HEK293 (cell line): ENCODE measurements at regions not wholly inside any gene's neighbourhood (a gene's known extent, or its start where the extent isn't known, plus 50 kb on each side); places are given as distances from the start of the nearest gene placed in this dataset.

Experiments
- GLIS2 ChIP-seq: fragments of 450-650 bp; formaldehyde crosslinking; IDR thresholded peaks from 2 replicates; pipeline ENCODE4 v1.5.1; 2016; ENCODE audit warnings: missing biosample characterization, missing genetic modification characterization
- SETDB1 ChIP-seq: IDR thresholded peaks from one replicate; pipeline ENCODE4 v1.6.1; 2017; ENCODE audit warnings: mild to moderate bottlenecking, low read length, moderate library complexity, mixed read lengths; ENCODE audit not compliant: insufficient read length
- ZBTB20 ChIP-seq: fragments of 450-650 bp; formaldehyde crosslinking; IDR thresholded peaks from 2 replicates; pipeline ENCODE4 v1.5.1; 2016; ENCODE audit warnings: missing biosample characterization, missing genetic modification characterization
- ZIC2 ChIP-seq: fragments of 450-650 bp; formaldehyde crosslinking; IDR thresholded peaks from 2 replicates; pipeline ENCODE4 v1.5.1; 2016; ENCODE audit warnings: missing biosample characterization, missing genetic modification characterization
- ZNF157 ChIP-seq: fragments of 450-650 bp; formaldehyde crosslinking; IDR thresholded peaks from 2 replicates; pipeline ENCODE4 v1.5.1; 2016; ENCODE audit warnings: missing biosample characterization, missing genetic modification characterization
- ZNF394 ChIP-seq: fragments of 450-650 bp; formaldehyde crosslinking; IDR thresholded peaks from 2 replicates; pipeline ENCODE4 v1.5.1; 2016; ENCODE audit warnings: missing biosample characterization, missing genetic modification characterization, mild to moderate bottlenecking, moderate library complexity, borderline replicate concordance
- ZNF426 ChIP-seq: fragments of 450-650 bp; formaldehyde crosslinking; IDR thresholded peaks from 2 replicates; pipeline ENCODE4 v1.5.1; 2017; ENCODE audit warnings: missing biosample characterization, missing genetic modification characterization, mild to moderate bottlenecking, inconsistent platforms, moderate library complexity
- ZNF501 ChIP-seq: fragments of 450-650 bp; formaldehyde crosslinking; IDR thresholded peaks from 2 replicates; pipeline ENCODE4 v1.5.1; 2016; ENCODE audit warnings: missing biosample characterization, missing genetic modification characterization
- ZNF792 ChIP-seq: fragments of 450-650 bp; formaldehyde crosslinking; IDR thresholded peaks from 2 replicates; pipeline ENCODE4 v1.5.1; 2016; ENCODE audit warnings: missing biosample characterization, missing genetic modification characterization
- ZXDB ChIP-seq: fragments of 450-650 bp; formaldehyde crosslinking; IDR thresholded peaks from 2 replicates; pipeline ENCODE4 v1.5.1; 2016; ENCODE audit warnings: missing biosample characterization, missing genetic modification characterization
- TF ChIP-seq, protein P1 (sequence below): fragments of 450-650 bp; formaldehyde crosslinking; IDR thresholded peaks from 2 replicates; pipeline ENCODE4 v1.5.1; 2016; ENCODE audit warnings: missing biosample characterization, missing genetic modification characterization
- TF ChIP-seq, protein P2 (sequence below): fragments of 450-650 bp; formaldehyde crosslinking; conservative IDR thresholded peaks from 2 replicates; pipeline ENCODE4 v1.5.1; 2016; ENCODE audit warnings: low read depth, missing biosample characterization, missing genetic modification characterization
- TF ChIP-seq, protein P3 (sequence below): sonication (generic); formaldehyde crosslinking; IDR thresholded peaks from 2 replicates; pipeline ENCODE4 v1.8.1; 2022; ENCODE audit warnings: mild to moderate bottlenecking, moderate library complexity, missing genetic modification reagents
- TF ChIP-seq, protein P4 (sequence below): fragments of 450-650 bp; formaldehyde crosslinking; IDR thresholded peaks from 2 replicates; pipeline ENCODE4 v1.5.1; 2017; ENCODE audit warnings: missing biosample characterization, mild to moderate bottlenecking, missing genetic modification characterization, moderate library complexity
- TF ChIP-seq, protein P5 (sequence below): fragments of 450-650 bp; formaldehyde crosslinking; IDR thresholded peaks from 2 replicates; pipeline ENCODE4 v1.5.1; 2016; ENCODE audit warnings: missing biosample characterization, missing genetic modification characterization
- TF ChIP-seq, protein P6 (sequence below): fragments of 450-650 bp; formaldehyde crosslinking; IDR thresholded peaks from 2 replicates; pipeline ENCODE4 v1.5.1; 2016; ENCODE audit warnings: missing biosample characterization, missing genetic modification characterization
- TF ChIP-seq, protein P7 (sequence below): fragments of 450-650 bp; formaldehyde crosslinking; IDR thresholded peaks from 2 replicates; pipeline ENCODE4 v1.5.1; 2016; ENCODE audit warnings: missing biosample characterization, missing genetic modification characterization
- TF ChIP-seq, protein P8 (sequence below): fragments of 450-650 bp; formaldehyde crosslinking; IDR thresholded peaks from 2 replicates; pipeline ENCODE4 v1.5.1; 2016; ENCODE audit warnings: missing biosample characterization, missing genetic modification characterization

DNA sequence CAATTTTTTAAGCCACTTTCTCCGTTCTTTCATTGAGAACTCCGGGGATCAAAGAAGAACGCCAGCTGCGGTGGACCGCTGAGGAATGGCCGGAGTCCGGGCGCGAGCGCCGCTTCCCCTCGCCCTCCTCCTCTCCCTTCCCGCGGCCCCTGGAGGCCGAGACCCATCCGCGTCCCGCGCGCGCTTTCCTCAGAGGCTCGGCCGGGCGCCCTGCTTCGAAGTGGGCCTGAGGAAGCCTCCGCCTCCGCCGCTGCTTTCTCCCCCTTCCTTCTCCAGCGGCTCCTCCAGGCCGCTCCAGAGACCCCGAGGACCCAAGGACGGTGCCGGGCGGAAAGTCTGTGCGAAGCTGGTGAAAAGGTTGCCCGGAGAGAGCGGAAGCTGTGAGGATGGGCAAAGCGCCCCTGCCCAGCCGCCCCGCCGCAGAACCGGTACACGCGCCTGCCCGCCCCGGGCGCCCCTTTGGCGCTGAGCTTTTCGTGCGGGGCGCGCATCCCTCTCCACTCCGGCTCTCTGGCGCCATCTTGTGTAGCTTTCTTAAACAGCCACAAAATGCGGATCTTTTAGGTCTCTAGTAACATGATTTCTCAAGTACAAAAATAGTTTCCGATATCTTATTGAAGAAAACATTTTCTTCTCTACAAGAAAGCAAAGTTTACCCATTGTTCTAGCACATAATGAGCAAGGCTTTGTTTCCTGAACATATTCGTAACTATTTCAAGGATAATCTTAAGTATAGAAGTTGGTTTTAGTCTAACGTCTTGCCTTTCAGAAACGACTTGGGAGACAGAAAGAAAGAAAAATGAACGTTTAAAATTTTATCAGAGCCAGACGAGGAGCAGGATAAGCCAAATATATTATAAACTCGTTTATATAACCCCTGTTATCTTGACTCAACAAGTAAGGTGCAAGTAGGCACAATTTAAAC lies 59.2 kb upstream of the FAM174B start (continued):
- TF ChIP-seq, protein P1, sequence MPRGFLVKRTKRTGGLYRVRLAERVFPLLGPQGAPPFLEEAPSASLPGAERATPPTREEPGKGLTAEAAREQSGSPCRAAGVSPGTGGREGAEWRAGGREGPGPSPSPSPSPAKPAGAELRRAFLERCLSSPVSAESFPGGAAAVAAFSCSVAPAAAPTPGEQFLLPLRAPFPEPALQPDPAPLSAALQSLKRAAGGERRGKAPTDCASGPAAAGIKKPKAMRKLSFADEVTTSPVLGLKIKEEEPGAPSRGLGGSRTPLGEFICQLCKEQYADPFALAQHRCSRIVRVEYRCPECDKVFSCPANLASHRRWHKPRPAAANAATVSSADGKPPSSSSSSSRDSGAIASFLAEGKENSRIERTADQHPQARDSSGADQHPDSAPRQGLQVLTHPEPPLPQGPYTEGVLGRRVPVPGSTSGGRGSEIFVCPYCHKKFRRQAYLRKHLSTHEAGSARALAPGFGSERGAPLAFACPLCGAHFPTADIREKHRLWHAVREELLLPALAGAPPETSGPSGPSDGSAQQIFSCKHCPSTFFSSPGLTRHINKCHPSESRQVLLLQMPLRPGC = no peak
- TF ChIP-seq ZNF792 (tag by site-specific recombination) (0 out of 2 replicates have a peak, but pooled peaks have one; percentile 53), ZNF426 (tag by site-specific recombination) (no peak), ZXDB (tag by site-specific recombination) (peak; percentile 97), ZBTB20 (tag by site-specific recombination) (peak; percentile 74; the same call in 1 of the 2 replicates), ZIC2 (peak; percentile 37), GLIS2 (tag by site-specific recombination) (peak; percentile 24; the same call in 1 of the 2 replicates), ZNF394 (tag by site-specific recombination) (peak; percentile 69; the same call in 1 of the 2 replicates), ZNF501 (peak; percentile 72; the same call in 1 of the 2 replicates), ZNF157 (tag by site-specific recombination) (0 out of 2 replicates have a peak, but pooled peaks have one; percentile 6), SETDB1 (no peak)
- TF ChIP-seq, protein P2, sequence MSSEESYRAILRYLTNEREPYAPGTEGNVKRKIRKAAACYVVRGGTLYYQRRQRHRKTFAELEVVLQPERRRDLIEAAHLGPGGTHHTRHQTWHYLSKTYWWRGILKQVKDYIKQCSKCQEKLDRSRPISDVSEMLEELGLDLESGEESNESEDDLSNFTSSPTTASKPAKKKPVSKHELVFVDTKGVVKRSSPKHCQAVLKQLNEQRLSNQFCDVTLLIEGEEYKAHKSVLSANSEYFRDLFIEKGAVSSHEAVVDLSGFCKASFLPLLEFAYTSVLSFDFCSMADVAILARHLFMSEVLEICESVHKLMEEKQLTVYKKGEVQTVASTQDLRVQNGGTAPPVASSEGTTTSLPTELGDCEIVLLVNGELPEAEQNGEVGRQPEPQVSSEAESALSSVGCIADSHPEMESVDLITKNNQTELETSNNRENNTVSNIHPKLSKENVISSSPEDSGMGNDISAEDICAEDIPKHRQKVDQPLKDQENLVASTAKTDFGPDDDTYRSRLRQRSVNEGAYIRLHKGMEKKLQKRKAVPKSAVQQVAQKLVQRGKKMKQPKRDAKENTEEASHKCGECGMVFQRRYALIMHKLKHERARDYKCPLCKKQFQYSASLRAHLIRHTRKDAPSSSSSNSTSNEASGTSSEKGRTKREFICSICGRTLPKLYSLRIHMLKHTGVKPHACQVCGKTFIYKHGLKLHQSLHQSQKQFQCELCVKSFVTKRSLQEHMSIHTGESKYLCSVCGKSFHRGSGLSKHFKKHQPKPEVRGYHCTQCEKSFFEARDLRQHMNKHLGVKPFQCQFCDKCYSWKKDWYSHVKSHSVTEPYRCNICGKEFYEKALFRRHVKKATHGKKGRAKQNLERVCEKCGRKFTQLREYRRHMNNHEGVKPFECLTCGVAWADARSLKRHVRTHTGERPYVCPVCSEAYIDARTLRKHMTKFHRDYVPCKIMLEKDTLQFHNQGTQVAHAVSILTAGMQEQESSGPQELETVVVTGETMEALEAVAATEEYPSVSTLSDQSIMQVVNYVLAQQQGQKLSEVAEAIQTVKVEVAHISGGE (tag by site-specific recombination) = peak; percentile 65; the same call in 1 of the 2 replicates
- TF ChIP-seq, protein P3, sequence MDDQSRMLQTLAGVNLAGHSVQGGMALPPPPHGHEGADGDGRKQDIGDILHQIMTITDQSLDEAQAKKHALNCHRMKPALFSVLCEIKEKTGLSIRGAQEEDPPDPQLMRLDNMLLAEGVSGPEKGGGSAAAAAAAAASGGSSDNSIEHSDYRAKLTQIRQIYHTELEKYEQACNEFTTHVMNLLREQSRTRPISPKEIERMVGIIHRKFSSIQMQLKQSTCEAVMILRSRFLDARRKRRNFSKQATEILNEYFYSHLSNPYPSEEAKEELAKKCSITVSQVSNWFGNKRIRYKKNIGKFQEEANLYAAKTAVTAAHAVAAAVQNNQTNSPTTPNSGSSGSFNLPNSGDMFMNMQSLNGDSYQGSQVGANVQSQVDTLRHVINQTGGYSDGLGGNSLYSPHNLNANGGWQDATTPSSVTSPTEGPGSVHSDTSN = peak; percentile 67; the same call in 1 of the 2 replicates
- TF ChIP-seq, protein P4, sequence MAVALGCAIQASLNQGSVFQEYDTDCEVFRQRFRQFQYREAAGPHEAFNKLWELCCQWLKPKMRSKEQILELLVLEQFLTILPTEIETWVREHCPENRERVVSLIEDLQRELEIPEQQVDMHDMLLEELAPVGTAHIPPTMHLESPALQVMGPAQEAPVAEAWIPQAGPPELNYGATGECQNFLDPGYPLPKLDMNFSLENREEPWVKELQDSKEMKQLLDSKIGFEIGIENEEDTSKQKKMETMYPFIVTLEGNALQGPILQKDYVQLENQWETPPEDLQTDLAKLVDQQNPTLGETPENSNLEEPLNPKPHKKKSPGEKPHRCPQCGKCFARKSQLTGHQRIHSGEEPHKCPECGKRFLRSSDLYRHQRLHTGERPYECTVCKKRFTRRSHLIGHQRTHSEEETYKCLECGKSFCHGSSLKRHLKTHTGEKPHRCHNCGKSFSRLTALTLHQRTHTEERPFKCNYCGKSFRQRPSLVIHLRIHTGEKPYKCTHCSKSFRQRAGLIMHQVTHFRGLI = peak; percentile 56
- TF ChIP-seq, protein P5, sequence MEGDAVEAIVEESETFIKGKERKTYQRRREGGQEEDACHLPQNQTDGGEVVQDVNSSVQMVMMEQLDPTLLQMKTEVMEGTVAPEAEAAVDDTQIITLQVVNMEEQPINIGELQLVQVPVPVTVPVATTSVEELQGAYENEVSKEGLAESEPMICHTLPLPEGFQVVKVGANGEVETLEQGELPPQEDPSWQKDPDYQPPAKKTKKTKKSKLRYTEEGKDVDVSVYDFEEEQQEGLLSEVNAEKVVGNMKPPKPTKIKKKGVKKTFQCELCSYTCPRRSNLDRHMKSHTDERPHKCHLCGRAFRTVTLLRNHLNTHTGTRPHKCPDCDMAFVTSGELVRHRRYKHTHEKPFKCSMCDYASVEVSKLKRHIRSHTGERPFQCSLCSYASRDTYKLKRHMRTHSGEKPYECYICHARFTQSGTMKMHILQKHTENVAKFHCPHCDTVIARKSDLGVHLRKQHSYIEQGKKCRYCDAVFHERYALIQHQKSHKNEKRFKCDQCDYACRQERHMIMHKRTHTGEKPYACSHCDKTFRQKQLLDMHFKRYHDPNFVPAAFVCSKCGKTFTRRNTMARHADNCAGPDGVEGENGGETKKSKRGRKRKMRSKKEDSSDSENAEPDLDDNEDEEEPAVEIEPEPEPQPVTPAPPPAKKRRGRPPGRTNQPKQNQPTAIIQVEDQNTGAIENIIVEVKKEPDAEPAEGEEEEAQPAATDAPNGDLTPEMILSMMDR (tag by site-specific recombination) = peak; percentile 91
- TF ChIP-seq, protein P6, sequence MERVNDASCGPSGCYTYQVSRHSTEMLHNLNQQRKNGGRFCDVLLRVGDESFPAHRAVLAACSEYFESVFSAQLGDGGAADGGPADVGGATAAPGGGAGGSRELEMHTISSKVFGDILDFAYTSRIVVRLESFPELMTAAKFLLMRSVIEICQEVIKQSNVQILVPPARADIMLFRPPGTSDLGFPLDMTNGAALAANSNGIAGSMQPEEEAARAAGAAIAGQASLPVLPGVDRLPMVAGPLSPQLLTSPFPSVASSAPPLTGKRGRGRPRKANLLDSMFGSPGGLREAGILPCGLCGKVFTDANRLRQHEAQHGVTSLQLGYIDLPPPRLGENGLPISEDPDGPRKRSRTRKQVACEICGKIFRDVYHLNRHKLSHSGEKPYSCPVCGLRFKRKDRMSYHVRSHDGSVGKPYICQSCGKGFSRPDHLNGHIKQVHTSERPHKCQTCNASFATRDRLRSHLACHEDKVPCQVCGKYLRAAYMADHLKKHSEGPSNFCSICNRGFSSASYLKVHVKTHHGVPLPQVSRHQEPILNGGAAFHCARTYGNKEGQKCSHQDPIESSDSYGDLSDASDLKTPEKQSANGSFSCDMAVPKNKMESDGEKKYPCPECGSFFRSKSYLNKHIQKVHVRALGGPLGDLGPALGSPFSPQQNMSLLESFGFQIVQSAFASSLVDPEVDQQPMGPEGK (tag by site-specific recombination) = peak; percentile 83
- TF ChIP-seq, protein P7, sequence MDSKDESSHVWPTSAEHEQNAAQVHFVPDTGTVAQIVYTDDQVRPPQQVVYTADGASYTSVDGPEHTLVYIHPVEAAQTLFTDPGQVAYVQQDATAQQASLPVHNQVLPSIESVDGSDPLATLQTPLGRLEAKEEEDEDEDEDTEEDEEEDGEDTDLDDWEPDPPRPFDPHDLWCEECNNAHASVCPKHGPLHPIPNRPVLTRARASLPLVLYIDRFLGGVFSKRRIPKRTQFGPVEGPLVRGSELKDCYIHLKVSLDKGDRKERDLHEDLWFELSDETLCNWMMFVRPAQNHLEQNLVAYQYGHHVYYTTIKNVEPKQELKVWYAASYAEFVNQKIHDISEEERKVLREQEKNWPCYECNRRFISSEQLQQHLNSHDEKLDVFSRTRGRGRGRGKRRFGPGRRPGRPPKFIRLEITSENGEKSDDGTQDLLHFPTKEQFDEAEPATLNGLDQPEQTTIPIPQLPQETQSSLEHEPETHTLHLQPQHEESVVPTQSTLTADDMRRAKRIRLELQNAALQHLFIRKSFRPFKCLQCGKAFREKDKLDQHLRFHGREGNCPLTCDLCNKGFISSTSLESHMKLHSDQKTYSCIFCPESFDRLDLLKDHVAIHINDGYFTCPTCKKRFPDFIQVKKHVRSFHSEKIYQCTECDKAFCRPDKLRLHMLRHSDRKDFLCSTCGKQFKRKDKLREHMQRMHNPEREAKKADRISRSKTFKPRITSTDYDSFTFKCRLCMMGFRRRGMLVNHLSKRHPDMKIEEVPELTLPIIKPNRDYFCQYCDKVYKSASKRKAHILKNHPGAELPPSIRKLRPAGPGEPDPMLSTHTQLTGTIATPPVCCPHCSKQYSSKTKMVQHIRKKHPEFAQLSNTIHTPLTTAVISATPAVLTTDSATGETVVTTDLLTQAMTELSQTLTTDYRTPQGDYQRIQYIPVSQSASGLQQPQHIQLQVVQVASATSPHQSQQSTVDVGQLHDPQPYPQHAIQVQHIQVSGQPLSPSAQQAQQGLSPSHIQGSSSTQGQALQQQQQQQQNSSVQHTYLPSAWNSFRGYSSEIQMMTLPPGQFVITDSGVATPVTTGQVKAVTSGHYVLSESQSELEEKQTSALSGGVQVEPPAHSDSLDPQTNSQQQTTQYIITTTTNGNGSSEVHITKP (tag by site-specific recombination) = peak; percentile 24; the same call in 1 of the 2 replicates
- TF ChIP-seq, protein P8, sequence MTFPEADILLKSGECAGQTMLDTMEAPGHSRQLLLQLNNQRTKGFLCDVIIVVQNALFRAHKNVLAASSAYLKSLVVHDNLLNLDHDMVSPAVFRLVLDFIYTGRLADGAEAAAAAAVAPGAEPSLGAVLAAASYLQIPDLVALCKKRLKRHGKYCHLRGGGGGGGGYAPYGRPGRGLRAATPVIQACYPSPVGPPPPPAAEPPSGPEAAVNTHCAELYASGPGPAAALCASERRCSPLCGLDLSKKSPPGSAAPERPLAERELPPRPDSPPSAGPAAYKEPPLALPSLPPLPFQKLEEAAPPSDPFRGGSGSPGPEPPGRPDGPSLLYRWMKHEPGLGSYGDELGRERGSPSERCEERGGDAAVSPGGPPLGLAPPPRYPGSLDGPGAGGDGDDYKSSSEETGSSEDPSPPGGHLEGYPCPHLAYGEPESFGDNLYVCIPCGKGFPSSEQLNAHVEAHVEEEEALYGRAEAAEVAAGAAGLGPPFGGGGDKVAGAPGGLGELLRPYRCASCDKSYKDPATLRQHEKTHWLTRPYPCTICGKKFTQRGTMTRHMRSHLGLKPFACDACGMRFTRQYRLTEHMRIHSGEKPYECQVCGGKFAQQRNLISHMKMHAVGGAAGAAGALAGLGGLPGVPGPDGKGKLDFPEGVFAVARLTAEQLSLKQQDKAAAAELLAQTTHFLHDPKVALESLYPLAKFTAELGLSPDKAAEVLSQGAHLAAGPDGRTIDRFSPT (tag by site-specific recombination) = peak; percentile 91
